ENCODE measurements at regions not wholly inside any gene's neighbourhood (a gene's known extent, or its start where the extent isn't known, plus 50 kb on each side); places are given as distances from the start of the nearest gene placed in this dataset.

DNA sequence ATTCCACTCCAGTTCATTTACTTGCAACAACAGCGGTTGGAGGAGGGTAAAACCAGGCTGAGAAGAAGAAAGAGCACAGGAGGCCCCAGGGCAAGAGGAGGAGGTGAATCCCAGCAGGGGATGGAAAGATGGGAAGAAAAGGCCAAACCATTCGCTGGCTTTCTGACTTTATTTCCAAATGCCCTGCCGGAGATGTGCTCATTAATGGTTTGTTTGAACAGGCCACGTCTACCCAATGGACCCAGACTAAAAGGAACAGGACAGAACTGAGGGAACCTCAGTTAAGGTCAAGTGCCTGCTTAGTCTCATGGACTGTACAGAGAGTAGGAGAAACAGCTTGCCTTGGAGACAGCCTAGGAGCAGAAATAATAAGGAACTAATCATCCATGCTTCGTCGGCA lies 121.6 kb upstream of the NDUFV2 start:
- no peak for DNase-seq (ENCODE audit: low spot score)
- in situ Hi-C loops (cut with MboI; ENCODE audit: low pct_unique_long_range_greater_than_20kb, low sequenced_read_pairs, unreplicated experiment), result loop anchor here (25.0 kb wide), 1 partner anchor 319 kb away; no protein-coding TSS in a partner anchor
- TF ChIP-seq, protein P1, sequence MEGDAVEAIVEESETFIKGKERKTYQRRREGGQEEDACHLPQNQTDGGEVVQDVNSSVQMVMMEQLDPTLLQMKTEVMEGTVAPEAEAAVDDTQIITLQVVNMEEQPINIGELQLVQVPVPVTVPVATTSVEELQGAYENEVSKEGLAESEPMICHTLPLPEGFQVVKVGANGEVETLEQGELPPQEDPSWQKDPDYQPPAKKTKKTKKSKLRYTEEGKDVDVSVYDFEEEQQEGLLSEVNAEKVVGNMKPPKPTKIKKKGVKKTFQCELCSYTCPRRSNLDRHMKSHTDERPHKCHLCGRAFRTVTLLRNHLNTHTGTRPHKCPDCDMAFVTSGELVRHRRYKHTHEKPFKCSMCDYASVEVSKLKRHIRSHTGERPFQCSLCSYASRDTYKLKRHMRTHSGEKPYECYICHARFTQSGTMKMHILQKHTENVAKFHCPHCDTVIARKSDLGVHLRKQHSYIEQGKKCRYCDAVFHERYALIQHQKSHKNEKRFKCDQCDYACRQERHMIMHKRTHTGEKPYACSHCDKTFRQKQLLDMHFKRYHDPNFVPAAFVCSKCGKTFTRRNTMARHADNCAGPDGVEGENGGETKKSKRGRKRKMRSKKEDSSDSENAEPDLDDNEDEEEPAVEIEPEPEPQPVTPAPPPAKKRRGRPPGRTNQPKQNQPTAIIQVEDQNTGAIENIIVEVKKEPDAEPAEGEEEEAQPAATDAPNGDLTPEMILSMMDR (IDR thresholded peaks at IDR 0.05; ENCODE audit: extremely low read depth, insufficient read depth, missing control alignments), result no peak

DNA sequence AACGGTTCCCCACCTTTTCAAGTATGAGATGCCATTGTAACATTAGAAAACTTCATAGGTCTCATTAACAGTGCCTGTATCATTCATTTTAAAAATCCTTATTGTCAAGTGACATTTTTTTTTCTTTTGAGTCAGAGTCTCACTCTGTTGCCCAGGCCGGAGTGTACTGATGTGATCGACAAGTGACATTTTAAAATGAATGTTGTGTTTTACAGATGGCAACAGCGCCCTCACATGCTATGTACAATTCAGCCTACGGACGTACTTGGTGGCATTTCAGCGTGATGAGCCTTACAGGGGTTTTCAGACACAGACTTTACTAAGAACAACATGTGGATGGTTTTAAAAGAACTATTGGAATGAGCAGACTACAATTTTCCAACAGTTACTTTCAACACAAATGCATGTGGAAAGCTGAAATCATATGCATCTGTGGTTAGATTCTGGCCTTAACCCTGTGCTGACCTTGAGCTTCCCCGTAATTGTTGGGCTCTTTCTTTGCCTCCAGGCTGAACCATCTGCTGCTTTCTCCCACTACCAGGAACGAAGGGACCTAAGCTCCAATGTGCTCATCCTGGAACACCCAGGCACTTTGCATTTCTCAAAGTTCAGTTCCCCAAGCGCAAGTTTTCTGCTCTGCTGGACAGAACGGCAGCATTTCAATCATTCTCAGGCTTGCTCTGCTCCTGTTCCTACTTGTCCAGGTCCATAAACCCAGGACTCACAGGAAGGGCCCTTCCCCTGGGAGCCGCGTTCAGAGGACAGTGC lies 119.9 kb upstream of the NDUFV2 start:
- in situ Hi-C loops (cut with MboI; ENCODE audit: low pct_unique_long_range_greater_than_20kb, low sequenced_read_pairs, unreplicated experiment), result loop anchor here (25.0 kb wide), 1 partner anchor 320 kb away; no protein-coding TSS in a partner anchor
- TF ChIP-seq, protein P1 (IDR thresholded peaks at IDR 0.05; ENCODE audit: extremely low read depth, insufficient read depth, missing control alignments), result peak; percentile 56
- DNase-seq (ENCODE audit: low spot score), result peak; percentile 30

DNA sequence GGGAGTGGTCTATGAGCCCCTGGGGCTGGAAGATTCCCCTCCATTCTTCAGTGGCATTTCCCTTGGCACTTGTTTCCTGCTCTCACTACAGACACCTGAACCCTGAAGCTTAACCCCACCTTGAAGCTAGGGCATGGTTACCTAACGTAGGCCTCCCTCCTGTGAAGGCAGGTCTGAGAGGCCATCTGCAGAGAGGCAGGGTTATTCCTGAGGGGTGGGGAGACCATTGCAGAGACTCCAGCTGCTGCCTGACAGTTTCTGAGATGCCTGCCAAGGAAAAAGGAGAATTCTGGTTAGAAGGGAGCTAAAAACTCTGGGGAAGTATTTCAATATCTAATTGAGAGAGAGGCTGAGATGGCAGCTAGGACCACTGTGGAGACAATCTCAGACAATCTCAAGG lies 119.3 kb upstream of the NDUFV2 start:
- no peak for DNase-seq (ENCODE audit: low spot score)
- TF ChIP-seq, protein P1 (IDR thresholded peaks at IDR 0.05; ENCODE audit: extremely low read depth, insufficient read depth, missing control alignments), result no peak
- in situ Hi-C loops (cut with MboI; ENCODE audit: low pct_unique_long_range_greater_than_20kb, low sequenced_read_pairs, unreplicated experiment), result loop anchor here (25.0 kb wide), 1 partner anchor 321 kb away; no protein-coding TSS in a partner anchor

DNA sequence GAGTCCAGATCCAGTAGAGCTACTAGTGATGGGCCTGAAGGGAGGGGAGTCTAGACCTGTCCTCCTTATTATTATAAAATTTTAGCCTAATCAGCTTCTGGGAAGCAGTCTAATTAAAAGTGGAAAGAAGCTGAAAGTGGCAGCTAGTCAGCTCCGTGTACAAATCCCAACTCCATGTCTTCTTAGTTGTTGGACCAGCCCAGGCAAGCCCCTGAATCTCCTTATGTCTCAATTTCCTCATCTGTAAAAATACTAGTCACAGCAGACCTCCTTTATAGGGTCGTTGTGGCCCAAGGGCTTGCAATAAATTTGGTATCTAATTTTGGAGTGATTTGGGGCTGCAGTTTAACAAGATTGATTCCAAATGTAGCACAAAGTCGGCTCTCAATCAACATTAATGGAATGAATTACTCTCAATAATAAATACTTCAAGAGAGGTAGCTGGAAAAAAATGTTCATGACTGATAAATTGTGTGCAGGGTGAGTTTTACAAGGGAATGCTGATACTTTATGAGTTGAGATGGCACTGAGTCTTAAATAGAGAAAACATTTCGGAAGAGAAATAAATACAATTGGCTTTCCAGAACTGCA lies 118.3 kb upstream of the NDUFV2 start:
- TF ChIP-seq, protein P1 (IDR thresholded peaks at IDR 0.05; ENCODE audit: extremely low read depth, insufficient read depth, missing control alignments), result no peak
- DNase-seq (ENCODE audit: low spot score), result no peak
- in situ Hi-C loops (cut with MboI; ENCODE audit: low pct_unique_long_range_greater_than_20kb, low sequenced_read_pairs, unreplicated experiment), result loop anchor here (25.0 kb wide), 1 partner anchor 322 kb away; no protein-coding TSS in a partner anchor

DNA sequence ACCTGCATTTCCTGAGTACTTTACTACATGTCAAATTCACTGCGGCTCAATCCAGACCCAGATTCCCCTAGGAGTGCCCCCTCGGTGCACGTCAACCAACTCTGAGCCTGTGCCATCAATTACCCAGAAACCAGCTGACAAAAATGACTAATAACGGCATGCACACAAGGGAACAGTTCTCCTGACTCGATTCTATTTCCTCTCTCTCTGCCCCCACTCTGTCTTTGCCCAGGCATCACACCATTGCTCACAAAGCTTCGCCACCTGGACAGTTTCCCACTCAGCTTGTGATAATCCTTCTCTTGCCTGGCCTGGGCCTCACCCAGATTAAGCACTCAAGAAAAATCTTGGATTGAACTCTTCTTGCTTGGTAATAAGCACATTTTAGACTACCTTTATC lies 115.3 kb upstream of the NDUFV2 start:
- no peak for DNase-seq (ENCODE audit: low spot score)
- in situ Hi-C loops (cut with MboI; ENCODE audit: low pct_unique_long_range_greater_than_20kb, low sequenced_read_pairs, unreplicated experiment), result loop anchor here (25.0 kb wide), 1 partner anchor 325 kb away; no protein-coding TSS in a partner anchor
- TF ChIP-seq, protein P1 (IDR thresholded peaks at IDR 0.05; ENCODE audit: extremely low read depth, insufficient read depth, missing control alignments), result no peak

DNA sequence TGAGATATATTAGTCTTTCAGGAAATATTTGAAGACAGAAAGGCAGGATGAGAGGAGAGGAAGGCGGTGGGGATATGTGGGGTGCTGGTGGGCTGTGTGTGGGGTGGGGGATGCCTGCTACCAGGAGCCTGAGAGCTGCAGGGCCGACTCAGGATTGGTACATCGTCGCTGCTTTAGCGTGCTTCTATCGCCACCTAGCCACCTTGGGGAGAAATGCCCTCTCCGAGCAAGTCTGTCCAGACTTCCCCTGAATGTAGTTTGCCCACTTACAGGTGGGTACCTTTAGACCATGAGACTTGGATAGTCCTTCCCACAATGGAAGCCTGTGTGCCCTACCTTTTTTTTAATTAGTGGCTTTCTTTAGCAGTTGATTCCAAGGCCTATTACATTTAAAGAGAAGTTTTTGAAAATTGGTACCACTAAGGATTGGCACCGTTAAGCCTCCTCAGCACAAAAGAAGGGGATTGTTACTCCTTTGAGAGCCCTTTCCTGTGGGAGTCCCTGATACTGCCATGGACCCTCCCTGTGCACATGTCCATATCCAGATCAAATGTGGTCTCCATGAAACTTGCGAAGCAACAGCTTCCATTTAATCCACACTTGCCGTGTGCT lies 114.1 kb upstream of the NDUFV2 start:
- TF ChIP-seq, protein P1 (IDR thresholded peaks at IDR 0.05; ENCODE audit: extremely low read depth, insufficient read depth, missing control alignments), result peak; percentile 91
- DNase-seq (ENCODE audit: low spot score), result peak; percentile 73
- in situ Hi-C loops (cut with MboI; ENCODE audit: low pct_unique_long_range_greater_than_20kb, low sequenced_read_pairs, unreplicated experiment), result loop anchor here (25.0 kb wide), 1 partner anchor 326 kb away; no protein-coding TSS in a partner anchor
